CD4-positive, alpha-beta T cell treated with Interleukin-17A for 1 hour (primary cell): ENCODE measurements at regions not wholly inside any gene's neighbourhood (a gene's known extent, or its start where the extent isn't known, plus 50 kb on each side); places are given as distances from the start of the nearest gene placed in this dataset.

Experiments
- DNase-seq: peaks from one replicate; pipeline ENCODE4 v3.0.0-alpha.2; 2020

- DNase-seq = no peak
These were observed 252.4 kb upstream of the SALL3 start for GRCh38 chr18:78727057-78727739.

- DNase-seq = no peak
These were observed 251.5 kb upstream of the SALL3 start for GRCh38 chr18:78727877-78728783.

GRCh38 chr18:78728784-78729467 lies 250.7 kb upstream of the SALL3 start:
- DNase-seq = no peak

GRCh38 chr18:78730546-78730945 lies 249.1 kb upstream of the SALL3 start:
- no peak for DNase-seq

- DNase-seq = no peak
These were observed 248.6 kb upstream of the SALL3 start for GRCh38 chr18:78731016-78731397.

GRCh38 chr18:78731398-78732032 lies 248.1 kb upstream of the SALL3 start:
- DNase-seq = no peak

- no peak for DNase-seq
These were observed 247.1 kb upstream of the SALL3 start for GRCh38 chr18:78732273-78733210.

GRCh38 chr18:78733762-78734613 lies 245.6 kb upstream of the SALL3 start:
- DNase-seq = no peak

- DNase-seq = no peak
These were observed 245.0 kb upstream of the SALL3 start for GRCh38 chr18:78734614-78734945.

GRCh38 chr18:78735131-78736014 lies 244.2 kb upstream of the SALL3 start:
- DNase-seq = no peak

GRCh38 chr18:78736015-78736690 lies 243.5 kb upstream of the SALL3 start:
- DNase-seq = no peak

GRCh38 chr18:78737006-78737915 lies 242.4 kb upstream of the SALL3 start:
- no peak for DNase-seq

- DNase-seq = no peak
These were observed 241.4 kb upstream of the SALL3 start for GRCh38 chr18:78738076-78738690.

GRCh38 chr18:78739115-78739514 lies 240.5 kb upstream of the SALL3 start:
- no peak for DNase-seq

GRCh38 chr18:78739882-78740677 lies 239.5 kb upstream of the SALL3 start:
- no peak for DNase-seq

GRCh38 chr18:78740876-78741275 lies 238.7 kb upstream of the SALL3 start:
- no peak for DNase-seq
